ENCODE measurements at regions not wholly inside any gene's neighbourhood (a gene's known extent, or its start where the extent isn't known, plus 50 kb on each side); places are given as distances from the start of the nearest gene placed in this dataset.

- DNase-seq, result no peak
Observed at GRCh38 chr5:82802954-82803353, 274.2 kb downstream of the TMEM167A start.

GRCh38 chr5:82800826-82801225 lies 276.4 kb downstream of the TMEM167A start:
- DNase-seq, result no peak

GRCh38 chr5:82799361-82800077 lies 277.7 kb downstream of the TMEM167A start:
- DNase-seq, result no peak

GRCh38 chr5:82798676-82799075 lies 278.5 kb downstream of the TMEM167A start:
- no peak for DNase-seq

GRCh38 chr5:82796643-82797416 lies 280.4 kb downstream of the TMEM167A start:
- DNase-seq, result no peak

GRCh38 chr5:82794876-82795275 lies 282.3 kb downstream of the TMEM167A start:
- DNase-seq, result no peak

GRCh38 chr5:82793808-82794419 lies 283.3 kb downstream of the TMEM167A start:
- peak; percentile 13 for DNase-seq

- no peak for DNase-seq
Observed at GRCh38 chr5:82792096-82792495, 285.1 kb downstream of the TMEM167A start.

- DNase-seq, result no peak
Observed at GRCh38 chr5:82789095-82789494, 288.1 kb downstream of the TMEM167A start.

- no peak for DNase-seq
Observed at GRCh38 chr5:82786748-82787147, 290.4 kb downstream of the TMEM167A start.

GRCh38 chr5:82785882-82786509 lies 291.2 kb downstream of the TMEM167A start:
- DNase-seq, result no peak

- DNase-seq, result no peak
Observed at GRCh38 chr5:82785456-82785855, 291.7 kb downstream of the TMEM167A start.

GRCh38 chr5:82784521-82784920 lies 292.7 kb downstream of the TMEM167A start:
- DNase-seq, result no peak

GRCh38 chr5:82777106-82777505 lies 300.1 kb downstream of the TMEM167A start:
- DNase-seq, result no peak

- no peak for DNase-seq
Observed at GRCh38 chr5:82772281-82772680, 304.9 kb downstream of the TMEM167A start.

- no peak for DNase-seq
Observed at GRCh38 chr5:82766206-82766605, 311.0 kb downstream of the TMEM167A start.

- no peak for DNase-seq
Observed at GRCh38 chr5:82765765-82766164, 311.4 kb downstream of the TMEM167A start.

GRCh38 chr5:82760856-82761255 lies 316.3 kb downstream of the TMEM167A start:
- no peak for DNase-seq

- no peak for DNase-seq
Observed at GRCh38 chr5:82758881-82759280, 318.3 kb downstream of the TMEM167A start.

GRCh38 chr5:82754759-82755158 lies 322.4 kb downstream of the TMEM167A start:
- DNase-seq, result no peak

- DNase-seq, result no peak
Observed at GRCh38 chr5:82754036-82754746, 323.0 kb downstream of the TMEM167A start.

- DNase-seq, result no peak
Observed at GRCh38 chr5:82753374-82753773, 323.8 kb downstream of the TMEM167A start.

- DNase-seq, result no peak
Observed at GRCh38 chr5:82749461-82749820, 327.8 kb downstream of the TMEM167A start.

Measured in stimulated activated CD4-positive, alpha-beta T cell treated with anti-CD3 and anti-CD28 coated beads, Interleukin-4, amount 100 ng/mL, for 1 hour (primary cell).